GM18499 (cell line): ENCODE measurements at regions not wholly inside any gene's neighbourhood (a gene's known extent, or its start where the extent isn't known, plus 50 kb on each side); places are given as distances from the start of the nearest gene placed in this dataset.

Experiments
- ATAC-seq: cut with Tn5 transposase; IDR thresholded peaks from one replicate; pipeline ENCODE4 v1.9.1; 2021; ENCODE audit warnings: moderate number of reproducible peaks; ENCODE audit not compliant: insufficient read depth, unreplicated experiment

- no peak for ATAC-seq
Observed at GRCh38 chr1:82700476-82700875, 899.7 kb downstream of the ADGRL2 start.

GRCh38 chr1:82697965-82698364 is 897.2 kb downstream of the ADGRL2 start:
- ATAC-seq: no peak

DNA sequence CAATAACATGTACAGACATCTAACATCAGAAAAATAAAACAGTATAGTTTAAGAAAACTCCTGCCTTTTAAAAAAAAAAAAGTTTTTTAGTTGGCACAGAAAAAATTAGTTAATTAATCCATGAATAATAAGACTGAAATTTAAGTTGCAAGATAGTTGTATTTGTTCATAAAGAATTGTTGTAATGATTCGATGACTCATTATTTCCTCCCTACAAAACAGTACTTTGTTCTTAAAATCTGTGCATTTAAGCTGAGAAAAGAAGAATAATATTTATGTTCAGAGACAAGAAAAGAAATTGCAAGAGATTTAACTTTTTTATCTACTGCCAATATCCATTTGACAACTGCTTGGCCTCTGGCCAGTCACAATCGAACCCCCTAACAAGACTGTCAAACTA is 894.7 kb downstream of the ADGRL2 start:
- ATAC-seq: no peak

- ATAC-seq: no peak
Observed at GRCh38 chr1:82690411-82690810, 889.7 kb downstream of the ADGRL2 start.

GRCh38 chr1:82689217-82689616 is 888.5 kb downstream of the ADGRL2 start:
- ATAC-seq: no peak

DNA sequence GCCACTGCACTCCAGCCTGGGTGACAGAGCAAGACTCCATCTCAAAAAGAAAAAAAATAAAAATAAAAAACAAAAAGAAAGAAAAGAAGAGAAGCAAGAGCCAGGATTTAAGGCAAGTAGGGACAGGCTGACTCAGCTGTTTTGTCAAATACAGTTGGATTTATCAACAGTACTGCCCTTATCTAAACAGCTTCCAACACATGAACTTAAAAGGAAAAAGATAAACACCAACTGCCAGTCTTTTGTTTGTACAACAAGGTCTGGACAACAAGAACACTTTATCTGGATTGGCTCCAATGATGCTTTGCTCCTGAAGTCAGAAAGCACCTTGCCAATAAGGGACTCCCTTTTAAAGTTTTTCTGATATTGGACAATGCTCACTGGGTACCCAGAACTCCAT is 886.0 kb downstream of the ADGRL2 start:
- no peak for ATAC-seq

DNA sequence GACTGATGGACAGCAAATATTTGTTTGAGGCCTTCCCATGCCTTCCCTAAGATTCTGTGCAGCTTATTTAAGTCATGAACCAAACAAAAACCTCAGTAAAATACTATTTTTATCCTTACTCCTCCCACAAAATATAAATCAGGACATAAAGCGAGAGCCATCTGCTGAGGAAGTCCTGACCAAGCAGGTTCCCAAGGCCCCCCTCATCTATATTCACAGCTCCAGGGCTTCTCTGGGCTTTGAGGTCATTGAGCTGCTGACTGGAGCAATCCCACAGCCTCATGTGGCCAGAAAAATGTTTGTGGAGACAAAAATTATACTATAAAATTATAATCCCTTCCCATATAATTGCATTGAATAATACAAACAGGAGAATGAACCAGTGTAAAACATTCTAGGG is 846.2 kb downstream of the ADGRL2 start:
- ATAC-seq: no peak

DNA sequence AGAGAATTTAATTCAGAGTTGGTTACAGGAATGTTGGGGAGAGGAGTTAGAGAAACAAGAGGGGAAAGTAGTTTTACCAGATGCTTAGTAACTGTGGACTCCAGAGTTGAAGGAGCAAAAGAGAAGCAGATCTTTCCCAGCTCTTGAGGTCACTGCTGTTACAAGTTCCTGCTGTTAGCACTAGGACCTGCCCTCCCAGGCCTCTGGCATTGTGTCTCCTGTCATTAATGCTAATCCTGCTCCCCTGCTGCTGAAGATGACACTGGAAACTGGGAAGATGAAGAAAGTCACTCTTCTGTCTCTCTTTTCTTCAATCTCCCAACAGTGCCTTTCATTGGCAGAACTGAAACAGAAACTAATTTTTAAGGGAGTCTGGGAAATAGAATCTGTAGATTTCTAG is 845.6 kb downstream of the ADGRL2 start:
- no peak for ATAC-seq

DNA sequence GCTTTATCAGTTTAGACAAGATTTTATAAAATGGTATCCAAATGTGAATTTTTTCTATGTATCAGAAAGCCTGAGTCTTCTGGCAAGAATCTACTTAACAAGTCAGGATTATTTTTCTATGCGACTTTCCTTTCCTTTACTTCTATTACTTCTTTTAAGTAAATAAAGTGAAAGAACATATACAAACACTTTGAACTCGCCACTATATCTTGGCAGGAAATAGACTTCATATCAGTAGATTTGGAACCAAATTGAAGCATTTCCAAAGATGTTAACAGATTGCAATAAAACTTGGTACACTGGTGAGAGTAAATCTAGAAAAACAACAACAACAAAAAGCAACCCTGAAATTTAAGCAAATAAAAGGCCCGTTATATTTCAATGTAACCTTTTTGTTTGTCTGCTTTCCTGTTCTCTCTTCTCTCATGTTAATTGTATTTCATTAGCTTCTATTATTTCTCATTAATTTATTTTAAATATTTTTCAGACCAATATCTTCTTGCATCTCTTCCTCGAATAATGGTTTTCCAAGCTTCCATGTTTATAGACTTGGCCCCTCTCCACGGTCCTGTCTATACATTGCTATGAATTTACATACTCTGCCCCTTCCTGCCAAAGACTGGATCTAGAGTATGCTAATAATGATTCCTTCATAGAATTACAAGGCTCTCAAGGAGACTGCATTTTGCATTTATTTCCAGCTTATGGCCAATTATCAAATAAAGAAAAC is 843.6 kb downstream of the ADGRL2 start:
- no peak for ATAC-seq

- ATAC-seq: no peak
Observed at GRCh38 chr1:82640352-82640751, 839.6 kb downstream of the ADGRL2 start.

DNA sequence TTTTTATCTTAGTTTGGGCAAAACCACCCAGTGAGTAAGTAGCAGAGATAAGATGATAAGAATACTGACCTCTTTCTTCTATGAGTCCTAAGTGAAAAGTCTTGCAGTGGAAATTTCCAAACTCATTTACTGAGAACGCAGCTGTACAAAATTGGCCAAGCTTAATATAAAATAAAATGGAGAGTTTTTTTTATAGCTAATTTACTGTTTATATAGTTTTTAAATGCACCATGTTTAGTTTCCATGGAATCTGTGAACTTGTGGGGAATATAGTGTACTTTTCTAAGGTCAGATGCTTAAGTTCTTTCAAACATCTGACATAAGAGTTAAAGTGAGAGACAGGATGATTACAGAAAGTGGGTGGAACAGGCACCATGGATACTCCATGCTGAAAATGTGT is 833.5 kb downstream of the ADGRL2 start:
- ATAC-seq: no peak

DNA sequence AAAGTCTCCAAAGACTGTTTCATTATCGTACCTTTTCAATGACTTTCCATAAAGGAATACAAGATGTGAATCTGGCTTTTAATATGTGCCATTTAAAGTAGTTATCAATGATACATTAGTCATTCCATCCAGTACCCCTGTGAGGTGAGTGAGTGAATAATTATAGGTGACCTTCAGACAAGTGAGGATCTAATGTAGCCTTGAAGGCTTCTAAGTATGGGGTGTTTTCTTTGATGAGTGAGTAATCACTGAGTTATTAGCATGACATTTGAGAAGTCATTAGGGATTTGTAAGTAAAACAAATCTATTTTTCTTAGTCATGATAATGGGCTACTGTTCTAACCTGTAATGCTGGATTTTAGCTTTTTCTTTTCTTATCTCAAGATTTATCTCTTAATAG is 831.4 kb downstream of the ADGRL2 start:
- no peak for ATAC-seq

GRCh38 chr1:82628887-82629286 is 828.2 kb downstream of the ADGRL2 start:
- ATAC-seq: no peak

DNA sequence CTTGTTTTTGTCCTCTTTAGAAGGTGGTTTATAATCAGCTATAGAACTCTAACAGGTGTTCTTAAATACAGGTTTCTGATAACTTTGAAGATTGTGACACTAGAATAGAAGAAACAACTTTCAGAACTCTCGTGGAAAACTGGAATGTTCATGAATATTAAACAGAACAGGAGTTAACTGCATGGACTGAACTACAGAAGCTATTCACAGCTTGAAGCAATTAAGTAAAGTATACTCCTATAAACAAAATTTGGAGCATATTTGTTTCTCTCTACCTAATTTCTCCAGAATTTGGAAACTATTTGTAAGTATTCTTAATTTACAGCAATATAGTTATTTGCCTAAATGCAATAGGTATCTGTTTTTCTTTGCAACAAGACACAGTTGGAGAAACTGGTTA is 824.8 kb downstream of the ADGRL2 start:
- ATAC-seq: no peak

GRCh38 chr1:82621076-82621475 is 820.3 kb downstream of the ADGRL2 start:
- no peak for ATAC-seq

DNA sequence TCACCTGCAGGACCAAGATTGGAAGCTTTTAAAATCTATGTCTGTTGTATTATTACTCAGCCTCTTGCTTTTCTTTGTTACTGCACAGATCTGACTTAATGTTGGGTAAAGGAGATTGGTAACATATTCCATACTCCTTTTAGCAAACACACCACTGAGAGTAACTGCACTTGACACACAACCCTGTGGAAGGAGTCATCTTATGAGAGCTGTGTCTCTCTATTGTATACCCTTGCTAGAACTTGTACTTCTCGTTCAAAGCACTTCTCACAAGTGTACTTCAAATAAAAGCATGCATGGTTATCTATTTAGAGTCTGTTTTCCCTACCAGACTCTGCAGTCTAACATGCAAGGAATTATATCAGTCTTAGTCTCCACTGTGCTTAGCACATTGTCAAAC is 813.4 kb downstream of the ADGRL2 start:
- no peak for ATAC-seq

DNA sequence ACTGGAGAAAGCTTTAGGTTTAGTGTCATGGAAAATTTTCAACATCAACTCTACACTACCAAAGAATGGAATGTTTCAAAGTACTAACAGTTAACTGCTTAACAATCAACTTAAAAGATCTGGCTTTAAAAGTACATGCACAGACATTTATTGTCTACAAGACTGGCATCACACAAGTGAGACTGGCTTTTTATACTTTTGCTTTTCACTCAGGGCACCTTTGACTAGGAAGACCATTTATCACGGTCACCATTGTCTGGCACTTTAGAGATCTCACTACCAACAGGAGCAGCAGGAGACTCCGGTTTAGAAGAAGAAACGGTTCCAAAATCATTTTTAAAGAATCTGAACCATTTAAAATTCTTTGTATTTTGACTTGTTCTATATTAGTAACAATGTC is 812.3 kb downstream of the ADGRL2 start:
- ATAC-seq: no peak

GRCh38 chr1:82606546-82606945 is 805.8 kb downstream of the ADGRL2 start:
- ATAC-seq: no peak

DNA sequence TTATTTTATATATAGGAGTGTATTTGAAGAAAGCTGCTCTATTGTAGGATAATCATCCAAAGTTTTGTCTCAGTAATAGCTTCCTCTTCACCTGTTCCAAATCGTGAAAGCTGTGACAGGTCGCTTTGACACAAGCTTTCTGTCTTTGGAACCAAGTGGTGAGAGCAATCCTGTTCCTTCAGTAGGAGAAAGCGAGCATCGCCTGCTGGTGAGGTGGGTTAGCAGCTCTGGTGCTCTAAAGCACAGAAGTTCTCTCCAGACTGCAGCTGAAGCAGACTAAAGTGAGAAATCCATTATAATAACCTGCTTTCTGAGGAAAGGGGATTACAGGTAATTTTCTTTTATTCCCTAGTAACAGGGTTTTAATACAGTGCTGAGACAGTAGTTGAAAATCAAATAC is 803.8 kb downstream of the ADGRL2 start:
- no peak for ATAC-seq

GRCh38 chr1:82600314-82600713 is 799.6 kb downstream of the ADGRL2 start:
- no peak for ATAC-seq

GRCh38 chr1:82598812-82599211 is 798.1 kb downstream of the ADGRL2 start:
- no peak for ATAC-seq

GRCh38 chr1:82598337-82598736 is 797.6 kb downstream of the ADGRL2 start:
- no peak for ATAC-seq

- no peak for ATAC-seq
Observed at GRCh38 chr1:82597649-82598048, 796.9 kb downstream of the ADGRL2 start.
